Left ventricle myocardium inferior (tissue), 1 donor: ENCODE measurements at regions not wholly inside any gene's neighbourhood (a gene's known extent, or its start where the extent isn't known, plus 50 kb on each side); places are given as distances from the start of the nearest gene placed in this dataset.

Experiments used
- DNase-seq: peaks from one replicate; pipeline ENCODE4 v3.0.0-alpha.2; 2020
- H3K27ac ChIP-seq: fragments of 200-600 bp; replicated peaks from 2 replicates; pipeline ENCODE4 v1.8.0; 2021
- H3K27me3 ChIP-seq: fragments of 200-600 bp; 2 replicates; pipeline ENCODE4 v1.8.0; 2021; ENCODE audit warnings: low read depth
- H3K36me3 ChIP-seq: fragments of 200-600 bp; 2 replicates; pipeline ENCODE4 v1.8.0; 2021
- H3K4me1 ChIP-seq: fragments of 200-600 bp; 2 replicates; pipeline ENCODE4 v1.8.0; 2021
- H3K4me3 ChIP-seq: fragments of 200-600 bp; 2 replicates; pipeline ENCODE4 v1.8.0; 2021; ENCODE audit warnings: mild to moderate bottlenecking, moderate library complexity
- H3K9me3 ChIP-seq: fragments of 200-600 bp; replicated peaks from 2 replicates; pipeline ENCODE4 v1.8.0; 2021
- intact Hi-C: fragments of 100-400 bp; cut with micrococcal nuclease; formaldehyde crosslinking; loops from one replicate; pipeline ENCODE4 v1.11.0; 2022
- TF ChIP-seq, protein P1 (sequence below): fragments of 200-600 bp; IDR thresholded peaks from 2 replicates; pipeline ENCODE4 v1.8.0; 2021; ENCODE audit warnings: antibody characterized with exemption, mild to moderate bottlenecking, borderline replicate concordance
- donor health status: DM: no; HTN: yes; CAD: no; lungs with severe emphysema.

DNA sequence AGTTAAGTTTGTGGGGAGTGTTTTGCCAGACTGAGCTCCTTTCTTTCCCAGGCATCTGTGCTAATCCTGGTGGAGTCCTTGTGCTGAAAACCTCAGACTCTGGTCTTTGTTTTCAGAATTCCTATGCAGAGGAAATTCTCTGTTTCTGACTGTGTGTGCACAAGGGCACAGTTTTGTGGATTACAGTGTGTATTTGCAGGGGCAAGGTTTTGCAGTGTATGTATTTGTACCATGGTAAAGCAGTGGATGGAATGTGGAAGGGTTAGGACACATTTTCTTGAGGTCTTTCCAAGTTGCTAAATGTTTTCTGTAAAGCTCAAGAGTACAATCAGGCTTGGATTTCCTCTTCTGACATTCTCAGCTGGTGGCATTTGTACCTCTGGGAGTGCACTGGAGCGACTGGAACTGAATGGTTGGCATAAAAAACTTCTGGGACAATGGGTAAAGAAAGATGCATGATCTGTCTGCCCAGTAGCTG is 139.5 kb upstream of the RND3 start:
- TF ChIP-seq, protein P1, sequence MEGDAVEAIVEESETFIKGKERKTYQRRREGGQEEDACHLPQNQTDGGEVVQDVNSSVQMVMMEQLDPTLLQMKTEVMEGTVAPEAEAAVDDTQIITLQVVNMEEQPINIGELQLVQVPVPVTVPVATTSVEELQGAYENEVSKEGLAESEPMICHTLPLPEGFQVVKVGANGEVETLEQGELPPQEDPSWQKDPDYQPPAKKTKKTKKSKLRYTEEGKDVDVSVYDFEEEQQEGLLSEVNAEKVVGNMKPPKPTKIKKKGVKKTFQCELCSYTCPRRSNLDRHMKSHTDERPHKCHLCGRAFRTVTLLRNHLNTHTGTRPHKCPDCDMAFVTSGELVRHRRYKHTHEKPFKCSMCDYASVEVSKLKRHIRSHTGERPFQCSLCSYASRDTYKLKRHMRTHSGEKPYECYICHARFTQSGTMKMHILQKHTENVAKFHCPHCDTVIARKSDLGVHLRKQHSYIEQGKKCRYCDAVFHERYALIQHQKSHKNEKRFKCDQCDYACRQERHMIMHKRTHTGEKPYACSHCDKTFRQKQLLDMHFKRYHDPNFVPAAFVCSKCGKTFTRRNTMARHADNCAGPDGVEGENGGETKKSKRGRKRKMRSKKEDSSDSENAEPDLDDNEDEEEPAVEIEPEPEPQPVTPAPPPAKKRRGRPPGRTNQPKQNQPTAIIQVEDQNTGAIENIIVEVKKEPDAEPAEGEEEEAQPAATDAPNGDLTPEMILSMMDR, result no peak
- H3K36me3 ChIP-seq, result no peaks in the 10 kb centered on the region
- no peak overlapping the region for H3K4me3 ChIP-seq
- peaks cover 6% of the 10 kb centered on the region for H3K4me1 ChIP-seq
- intact Hi-C loops, result no loop called here
- no peaks in the 10 kb centered on the region for H3K27me3 ChIP-seq
- DNase-seq, result no peak
- no peaks in the 10 kb centered on the region for H3K9me3 ChIP-seq
- no peak overlapping the region for H3K27ac ChIP-seq

DNA sequence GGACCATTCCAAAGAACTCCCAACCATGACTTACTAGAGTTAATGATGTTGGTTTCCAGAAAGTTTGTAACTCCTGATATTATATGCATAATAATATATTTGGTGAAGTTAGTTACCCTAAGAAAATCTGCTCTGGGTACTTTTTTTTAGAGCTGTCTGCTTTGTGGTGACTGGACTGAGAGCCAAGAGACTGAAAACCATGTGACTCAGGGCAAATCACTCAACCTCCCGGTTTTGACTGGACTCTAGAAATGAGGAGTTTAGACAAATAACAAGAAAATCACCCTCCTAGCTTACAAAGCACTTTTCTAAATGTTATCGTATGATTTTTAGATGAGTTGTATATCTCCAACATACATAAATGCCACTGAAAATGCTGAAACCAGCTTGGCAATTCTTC is 138.3 kb upstream of the RND3 start:
- DNase-seq, result no peak
- H3K4me1 ChIP-seq, result peaks cover 18% of the 10 kb centered on the region
- TF ChIP-seq, protein P1, result no peak
- intact Hi-C loops, result no loop called here
- no peaks in the 10 kb centered on the region for H3K36me3 ChIP-seq
- H3K27ac ChIP-seq, result no peak overlapping the region
- H3K27me3 ChIP-seq, result no peaks in the 10 kb centered on the region
- no peak overlapping the region for H3K4me3 ChIP-seq
- H3K9me3 ChIP-seq, result no peaks in the 10 kb centered on the region

DNA sequence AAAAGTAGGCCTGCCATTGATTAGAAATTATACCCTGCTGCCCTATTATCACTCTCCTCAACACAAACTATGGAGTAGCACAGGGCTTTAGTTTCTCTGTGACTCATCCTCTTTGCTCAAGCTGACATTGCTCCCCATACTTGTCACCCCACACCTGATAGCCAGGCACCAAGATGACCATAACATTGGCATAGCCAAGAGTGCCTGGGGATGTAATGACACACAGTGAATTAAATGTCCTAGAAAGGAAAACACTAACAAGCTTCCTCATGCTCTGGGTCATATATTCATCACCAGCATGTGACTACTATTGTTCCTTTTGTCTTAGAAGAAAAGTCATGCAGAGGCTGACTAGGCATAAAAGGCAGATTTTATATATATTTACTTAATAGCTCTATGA is 137.8 kb upstream of the RND3 start:
- H3K4me3 ChIP-seq, result no peak overlapping the region
- H3K9me3 ChIP-seq, result no peaks in the 10 kb centered on the region
- no peaks in the 10 kb centered on the region for H3K36me3 ChIP-seq
- no peak overlapping the region for H3K27ac ChIP-seq
- intact Hi-C loops, result no loop called here
- no peak for DNase-seq
- peaks cover 22% of the 10 kb centered on the region for H3K4me1 ChIP-seq
- no peaks in the 10 kb centered on the region for H3K27me3 ChIP-seq
- TF ChIP-seq, protein P1, result no peak

DNA sequence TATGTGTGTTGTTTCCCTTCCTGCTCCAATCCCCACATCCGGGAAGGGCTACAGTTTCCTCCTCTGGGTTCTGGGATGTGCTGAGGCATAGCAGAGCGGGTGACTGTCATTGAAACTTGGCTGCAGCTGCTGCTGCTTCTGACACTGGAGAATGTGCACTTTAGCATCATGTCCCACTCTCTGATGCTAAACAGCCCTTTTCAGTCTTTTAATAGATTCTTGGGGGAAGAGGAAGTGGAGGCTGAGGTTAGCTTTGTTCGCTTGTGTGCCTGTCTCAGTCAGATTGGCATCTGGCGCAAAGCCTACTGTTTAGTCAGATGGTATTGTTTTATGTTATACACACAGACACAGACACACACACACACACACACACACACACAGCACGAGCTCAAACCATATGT is 136.5 kb upstream of the RND3 start:
- Histone ChIP-seq H3K9me3 (no peaks in the 10 kb centered on the region), H3K27me3 (no peaks in the 10 kb centered on the region), H3K36me3 (no peaks in the 10 kb centered on the region), H3K27ac (no peak overlapping the region), H3K4me3 (no peak overlapping the region), H3K4me1 (peaks cover 31% of the 10 kb centered on the region)
- TF ChIP-seq, protein P1, result no peak
- no peak for DNase-seq
- intact Hi-C loops, result no loop called here

DNA sequence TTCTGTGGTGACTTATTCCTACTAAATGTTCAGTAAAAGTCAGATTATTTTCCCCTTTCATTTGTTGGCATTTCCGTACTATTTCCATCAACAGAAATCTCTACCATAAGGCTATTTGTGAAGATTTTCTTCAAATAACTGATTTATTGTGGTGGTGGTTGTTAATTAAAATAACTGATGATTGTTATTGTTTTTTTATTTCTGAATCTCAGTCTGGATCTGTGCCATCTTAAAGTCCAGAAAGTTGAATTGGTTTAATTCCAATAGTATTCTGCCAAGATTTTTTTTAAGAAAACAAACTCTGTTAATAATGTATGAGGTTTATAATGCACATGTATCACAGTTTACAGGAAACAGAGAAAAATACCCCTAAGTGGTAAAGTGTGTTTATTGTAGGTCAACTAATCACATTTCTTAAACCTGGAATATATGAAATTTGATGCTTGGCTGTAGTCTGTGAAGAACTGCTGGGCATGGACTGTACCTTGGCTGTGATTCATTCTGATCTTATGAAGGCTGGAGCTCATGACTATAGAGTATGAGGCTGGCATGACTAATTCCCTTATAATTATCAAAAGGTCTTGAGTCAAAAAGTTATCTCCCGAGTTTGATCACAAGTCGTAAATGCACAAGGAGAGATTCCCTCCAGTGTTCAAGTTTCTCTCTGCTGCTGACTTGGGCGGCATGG is 134.2 kb upstream of the RND3 start:
- Histone ChIP-seq H3K9me3 (no peaks in the 10 kb centered on the region), H3K4me3 (no peak overlapping the region), H3K27me3 (no peaks in the 10 kb centered on the region), H3K27ac (peak overlapping the region; percentile 62), H3K36me3 (no peaks in the 10 kb centered on the region), H3K4me1 (peaks cover 31% of the 10 kb centered on the region)
- TF ChIP-seq, protein P1, result no peak
- no peak for DNase-seq
- intact Hi-C loops, result no loop called here
